Common myeloid progenitor, CD34-positive (primary cell): ENCODE measurements at regions not wholly inside any gene's neighbourhood (a gene's known extent, or its start where the extent isn't known, plus 50 kb on each side); places are given as distances from the start of the nearest gene placed in this dataset.

ENCODE experiments used
- CTCF ChIA-PET: fragments of 350-600 bp; sonication (Branson Sonifier 250); formaldehyde crosslinking; loops from one replicate; lab custom pipeline; 2021; ENCODE audit warnings: antibody characterized with exemption; lab: Charles Lee
- POLR2A ChIA-PET: fragments of 350-600 bp; sonication (Branson Sonifier 250); formaldehyde crosslinking; loops from one replicate; lab custom pipeline; 2021; ENCODE audit warnings: antibody characterized with exemption; lab: Charles Lee
- DNase-seq, 3 donors: peaks; one replicate each; pipeline versions ENCODE4 v3.0.0 to v3.0.0-alpha.2; 2013
- H3K27ac ChIP-seq, 2 experiments: 1 replicate in 1 of 2; 2 replicates in 1 of 2; pipeline ENCODE4 v1.7.0; 2013; ENCODE audit warnings: inconsistent platforms in 2 of 2, low read length in 2 of 2, mild to moderate bottlenecking in 2 of 2, low read depth in 1 of 2, moderate library complexity in 1 of 2; ENCODE audit not compliant: severe bottlenecking in 2 of 2, insufficient read depth in 1 of 2, poor library complexity in 1 of 2
- H3K27me3 ChIP-seq, 5 experiments: replicated peaks in 2 of 5; 1 replicate in 3 of 5; 2 replicates in 2 of 5; pipeline versions ENCODE4 v1.6.1 to v1.7.0; 2013; ENCODE audit warnings: low read length in 4 of 5, mild to moderate bottlenecking in 2 of 5, moderate library complexity in 2 of 5, inconsistent platforms in 1 of 5; ENCODE audit not compliant: insufficient read depth in 5 of 5, control insufficient read depth in 4 of 5
- H3K36me3 ChIP-seq, 4 experiments: 1 replicate in 2 of 4; 2 replicates in 2 of 4; pipeline versions ENCODE4 v1.6.1 to v1.7.0; 2013; ENCODE audit warnings: low read length in 3 of 4, control low read depth in 1 of 4, mild to moderate bottlenecking in 1 of 4; ENCODE audit not compliant: control insufficient read depth in 4 of 4, insufficient read depth in 4 of 4
- H3K4me1 ChIP-seq, 4 experiments: 1 replicate in 3 of 4; 2 replicates in 1 of 4; pipeline versions ENCODE4 v1.6.1 to v1.7.1; 2013; ENCODE audit warnings: low read length in 3 of 4, mild to moderate bottlenecking in 3 of 4, control low read depth in 1 of 4, inconsistent platforms in 1 of 4, moderate library complexity in 1 of 4; ENCODE audit not compliant: control insufficient read depth in 4 of 4, insufficient read depth in 4 of 4; ENCODE audit errors: control extremely low read depth in 1 of 4
- H3K4me3 ChIP-seq, 7 experiments: 1 replicate in 4 of 7; 2 replicates in 3 of 7; pipeline versions ENCODE4 v1.5.1 to v1.7.0; 2013; ENCODE audit warnings: mild to moderate bottlenecking in 7 of 7, low read length in 6 of 7, moderate library complexity in 6 of 7, inconsistent platforms in 2 of 7, low read depth in 2 of 7, control low read depth in 1 of 7; ENCODE audit not compliant: insufficient read depth in 4 of 7, control insufficient read depth in 1 of 7; ENCODE audit errors: extremely low read depth in 1 of 7
- H3K9me3 ChIP-seq, 5 experiments: 1 replicate in 4 of 5; 2 replicates in 1 of 5; pipeline versions ENCODE4 v1.6.1 to v1.7.1; 2013; ENCODE audit warnings: low read length in 4 of 5, mild to moderate bottlenecking in 2 of 5, inconsistent platforms in 1 of 5, low read depth in 1 of 5, moderate library complexity in 1 of 5; ENCODE audit not compliant: control insufficient read depth in 4 of 5, insufficient read depth in 2 of 5; ENCODE audit errors: control extremely low read depth in 1 of 5
- WGBS: methylation state at CpG from one replicate; pipeline ENCODE4 v1.1.5; 2013; ENCODE audit not compliant: insufficient coverage; 5-methylcytosine and 5-hydroxymethylcytosine counted together

GRCh38 chr15:53000409-53000808 is 210.3 kb upstream of the ONECUT1 start:
- POLR2A ChIA-PET = no interaction called here
- no peaks in the 10 kb centered on the region for H3K36me3 ChIP-seq

GRCh38 chr15:52997123-52997522 is 207.0 kb upstream of the ONECUT1 start:
- no peak overlapping the region for H3K4me3 ChIP-seq
- DNase-seq = no peak
- no peaks in the 10 kb centered on the region for H3K36me3 ChIP-seq
- H3K9me3 ChIP-seq = peaks cover 0 to 8% (median 0%) of the 10 kb centered on the region in 5 experiments
- peaks cover 0 to 4% (median 0%) of the 10 kb centered on the region in 5 experiments for H3K27me3 ChIP-seq
- ChIA-PET POLR2A (no interaction called here), CTCF (no interaction called here)
- no peaks in the 10 kb centered on the region for H3K4me1 ChIP-seq
- H3K27ac ChIP-seq = no peak overlapping the region

More at GRCh38 chr15:53000409-53000808, 210.3 kb upstream of the ONECUT1 start:
- 78% methylated on average over 4 of the region's 4 CpGs for WGBS
- peaks cover 0 to 1% (median 0%) of the 10 kb centered on the region in 5 experiments for H3K9me3 ChIP-seq
- CTCF ChIA-PET = interaction anchor here (0.6 kb wide), 1 partner anchor 9 kb away, joined by 5 read pairs; no protein-coding TSS in a partner anchor
- no peak for DNase-seq
- no peak overlapping the region for H3K4me3 ChIP-seq
- H3K27ac ChIP-seq = no peak overlapping the region
- H3K27me3 ChIP-seq = peaks cover 0 to 4% (median 0%) of the 10 kb centered on the region in 5 experiments
- no peaks in the 10 kb centered on the region for H3K4me1 ChIP-seq

DNA sequence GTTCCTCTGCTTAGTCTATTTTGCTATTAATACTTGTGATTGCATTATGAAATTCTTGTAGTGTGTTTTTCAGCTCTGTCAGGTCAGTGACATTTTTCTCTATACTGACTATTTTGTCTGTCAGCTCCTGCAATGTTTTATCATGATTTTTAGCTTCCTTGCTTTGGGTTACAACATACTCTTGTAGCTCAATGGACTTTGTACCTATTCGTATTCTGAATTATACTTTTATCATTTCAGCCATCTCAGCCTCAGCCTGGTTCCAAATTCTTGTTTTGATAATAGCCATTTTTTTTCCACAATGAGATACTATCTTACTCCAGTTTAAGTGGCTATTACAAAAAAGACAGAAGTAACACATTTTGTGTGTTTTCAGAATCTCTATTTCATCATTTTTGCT is 204.2 kb upstream of the ONECUT1 start:
- H3K9me3 ChIP-seq = peaks cover 0 to 8% (median 0%) of the 10 kb centered on the region in 5 experiments
- no peak overlapping the region for H3K27ac ChIP-seq
- WGBS = 100% methylated on average over 1 of the region's 1 CpG
- no peak overlapping the region for H3K4me3 ChIP-seq
- H3K4me1 ChIP-seq = no peaks in the 10 kb centered on the region
- ChIA-PET CTCF (no interaction called here), POLR2A (no interaction called here)
- no peak for DNase-seq
- no peaks in the 10 kb centered on the region for H3K36me3 ChIP-seq
- peaks cover 0 to 4% (median 0%) of the 10 kb centered on the region in 5 experiments for H3K27me3 ChIP-seq

DNA sequence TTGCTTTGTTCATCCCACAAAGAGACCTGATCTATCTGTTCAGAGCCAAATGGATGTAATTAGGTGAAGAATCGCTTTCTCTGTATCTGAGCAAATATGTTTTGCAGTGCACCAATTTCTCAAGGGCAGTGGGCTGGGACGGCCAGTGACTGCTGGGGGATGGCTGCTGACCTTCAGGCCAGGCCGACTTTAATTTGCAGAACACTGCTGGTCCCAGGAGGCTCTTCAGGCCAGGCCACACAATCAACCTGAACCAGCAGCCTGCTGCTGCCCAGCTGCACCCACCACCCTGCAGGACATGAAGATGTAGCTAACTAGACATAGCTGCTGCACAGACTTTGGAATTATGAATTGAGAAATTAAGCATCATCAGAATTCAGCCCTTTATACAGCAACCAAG is 194.4 kb upstream of the ONECUT1 start:
- Histone ChIP-seq H3K27me3 (peaks cover 0 to 4% (median 0%) of the 10 kb centered on the region in 5 experiments), H3K4me1 (no peaks in the 10 kb centered on the region), H3K27ac (no peak overlapping the region), H3K36me3 (no peaks in the 10 kb centered on the region), H3K4me3 (no peak overlapping the region), H3K9me3 (no peaks in the 10 kb centered on the region)
- CTCF ChIA-PET = no interaction called here
- DNase-seq = no peak
- WGBS = 92% methylated on average over 3 of the region's 3 CpGs
- POLR2A ChIA-PET = no interaction called here

DNA sequence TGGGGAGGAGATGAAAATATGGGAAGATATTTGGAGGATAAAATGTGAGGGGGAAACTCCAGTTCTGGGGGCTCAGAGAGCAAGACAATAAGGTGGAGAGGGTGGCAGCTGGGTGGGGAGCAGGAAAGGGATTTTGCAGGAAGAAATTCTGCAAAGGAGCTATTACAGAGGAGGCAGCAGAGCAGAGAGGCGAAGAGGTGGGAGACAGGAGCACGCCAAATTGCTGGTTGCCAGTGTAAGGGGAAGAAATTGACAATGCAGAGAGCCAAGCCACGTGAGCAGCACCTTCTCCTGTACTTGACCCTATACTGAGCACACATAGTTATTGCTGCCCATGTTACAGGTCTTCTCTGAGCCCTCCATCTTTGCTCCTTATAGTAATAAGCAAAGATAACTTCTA is 190.3 kb upstream of the ONECUT1 start:
- no peak for DNase-seq
- POLR2A ChIA-PET = no interaction called here
- WGBS = 93% methylated on average over 2 of the region's 3 CpGs

GRCh38 chr15:52976516-52977075 is 186.5 kb upstream of the ONECUT1 start:
- Histone ChIP-seq H3K4me3 (no peak overlapping the region), H3K4me1 (no peaks in the 10 kb centered on the region), H3K9me3 (no peaks in the 10 kb centered on the region), H3K36me3 (no peaks in the 10 kb centered on the region), H3K27me3 (peaks cover 0 to 5% (median 0%) of the 10 kb centered on the region in 5 experiments), H3K27ac (no peak overlapping the region)
- POLR2A ChIA-PET = no interaction called here
- DNase-seq = no peak
- CTCF ChIA-PET = no interaction called here
- 99% methylated on average over 8 of the region's 9 CpGs for WGBS

More for the DNA sequence above, 190.3 kb upstream of the ONECUT1 start:
- CTCF ChIA-PET = no interaction called here
- Histone ChIP-seq H3K27me3 (peaks cover 0 to 4% (median 0%) of the 10 kb centered on the region in 5 experiments), H3K4me1 (no peaks in the 10 kb centered on the region), H3K9me3 (no peaks in the 10 kb centered on the region), H3K27ac (no peak overlapping the region), H3K36me3 (no peaks in the 10 kb centered on the region), H3K4me3 (no peak overlapping the region)

- Histone ChIP-seq H3K36me3 (no peaks in the 10 kb centered on the region), H3K4me3 (no peak overlapping the region), H3K27me3 (peaks cover 0 to 6% (median 0%) of the 10 kb centered on the region in 5 experiments), H3K4me1 (no peaks in the 10 kb centered on the region), H3K9me3 (no peaks in the 10 kb centered on the region), H3K27ac (no peak overlapping the region)
- ChIA-PET POLR2A (no interaction called here), CTCF (no interaction called here)
- WGBS = 80% methylated on average over 1 of the region's 4 CpGs
- no peak for DNase-seq
Measured at GRCh38 chr15:52975941-52976449, 185.9 kb upstream of the ONECUT1 start.
